Right kidney (tissue), 1 donor: ENCODE measurements at regions not wholly inside any gene's neighbourhood (a gene's known extent, or its start where the extent isn't known, plus 50 kb on each side); places are given as distances from the start of the nearest gene placed in this dataset.
"Not testable (repeated sequence)": the region's sequence is repeated elsewhere in the genome, so short reads cannot be mapped to it uniquely, and the experiment has no call there.

Experiments
- DNase-seq: peaks from one replicate; pipeline ENCODE4 v3.0.0-alpha.2; 2016

- not testable (repeated sequence) for DNase-seq
These were observed 112.4 kb downstream of the NPY start for GRCh38 chr7:24396387-24396786.

- no peak for DNase-seq
These were observed 117.9 kb downstream of the NPY start for GRCh38 chr7:24401628-24402593.

GRCh38 chr7:24402655-24403054 lies 118.7 kb downstream of the NPY start:
- no peak for DNase-seq

- DNase-seq, result no peak
These were observed 119.6 kb downstream of the NPY start for GRCh38 chr7:24403557-24403956.

- DNase-seq, result no peak
These were observed 120.3 kb downstream of the NPY start for GRCh38 chr7:24404315-24404714.

DNA sequence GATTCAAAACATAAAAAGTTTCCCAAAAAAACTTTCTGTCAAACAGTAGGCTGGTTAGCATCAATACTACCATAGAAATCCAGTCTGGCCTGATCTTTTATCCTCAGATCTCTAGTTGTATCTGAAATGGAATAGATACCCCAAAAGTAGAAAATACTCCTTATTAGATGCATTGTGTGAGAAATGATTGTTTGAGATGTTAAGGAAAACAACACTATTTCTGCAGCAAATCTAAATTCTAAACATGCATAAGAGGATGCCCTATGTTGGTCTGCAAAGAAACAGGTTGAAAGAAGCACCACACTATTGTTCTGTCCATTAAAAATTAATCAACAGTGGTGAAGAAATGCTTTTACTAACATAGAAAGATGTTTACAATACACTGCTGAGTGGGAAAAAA lies 121.0 kb downstream of the NPY start:
- DNase-seq, result no peak

- DNase-seq, result no peak
These were observed 122.2 kb downstream of the NPY start for GRCh38 chr7:24406053-24406788.

DNA sequence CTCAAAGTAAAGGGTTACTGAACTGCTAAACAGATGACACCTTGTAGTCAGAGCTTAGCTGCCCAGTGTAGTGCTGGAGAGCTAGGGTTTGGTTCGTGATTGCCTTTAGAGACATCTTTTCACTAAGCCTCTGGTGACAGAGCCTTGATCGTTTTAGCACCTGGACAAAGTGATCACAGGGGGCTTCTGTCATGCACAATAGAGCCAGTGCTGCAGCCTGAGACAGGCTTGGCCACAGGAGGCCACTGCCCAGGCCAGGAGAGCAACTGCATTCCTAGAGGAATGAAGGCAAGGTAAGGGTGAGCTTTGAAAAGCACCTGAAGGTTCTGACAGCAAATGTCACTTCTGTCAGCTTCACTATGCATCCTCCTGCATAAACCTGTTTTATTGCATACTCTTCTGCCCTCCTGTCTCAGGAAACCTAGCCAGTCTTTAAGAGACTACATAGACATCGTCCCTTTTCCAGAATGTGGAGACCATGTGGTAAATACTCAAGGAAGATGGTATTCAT lies 122.9 kb downstream of the NPY start:
- DNase-seq, result no peak

DNA sequence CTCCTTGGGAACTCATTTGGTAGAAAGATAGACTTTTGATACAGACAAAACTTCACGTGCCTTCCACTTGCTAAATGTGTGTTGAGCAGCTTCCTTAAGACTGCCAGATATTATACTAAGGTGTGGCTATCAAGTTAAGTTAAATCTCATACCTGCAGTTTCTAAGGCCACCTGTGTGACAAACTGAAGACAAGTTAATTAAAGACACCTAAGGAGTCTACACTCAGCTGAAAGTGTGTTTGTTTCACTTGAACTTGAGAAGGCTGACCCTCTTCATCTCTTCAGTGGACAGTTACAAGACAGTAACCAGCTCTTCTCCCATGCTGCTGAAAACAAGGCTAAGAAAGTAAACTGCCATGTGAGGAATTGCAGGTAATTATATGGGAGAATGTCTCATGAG lies 124.0 kb downstream of the NPY start:
- no peak for DNase-seq

GRCh38 chr7:24408798-24409430 lies 124.9 kb downstream of the NPY start:
- DNase-seq, result no peak

- DNase-seq, result no peak
These were observed 125.5 kb downstream of the NPY start for GRCh38 chr7:24409431-24410024.

GRCh38 chr7:24411226-24411625 lies 127.2 kb downstream of the NPY start:
- DNase-seq, result no peak

DNA sequence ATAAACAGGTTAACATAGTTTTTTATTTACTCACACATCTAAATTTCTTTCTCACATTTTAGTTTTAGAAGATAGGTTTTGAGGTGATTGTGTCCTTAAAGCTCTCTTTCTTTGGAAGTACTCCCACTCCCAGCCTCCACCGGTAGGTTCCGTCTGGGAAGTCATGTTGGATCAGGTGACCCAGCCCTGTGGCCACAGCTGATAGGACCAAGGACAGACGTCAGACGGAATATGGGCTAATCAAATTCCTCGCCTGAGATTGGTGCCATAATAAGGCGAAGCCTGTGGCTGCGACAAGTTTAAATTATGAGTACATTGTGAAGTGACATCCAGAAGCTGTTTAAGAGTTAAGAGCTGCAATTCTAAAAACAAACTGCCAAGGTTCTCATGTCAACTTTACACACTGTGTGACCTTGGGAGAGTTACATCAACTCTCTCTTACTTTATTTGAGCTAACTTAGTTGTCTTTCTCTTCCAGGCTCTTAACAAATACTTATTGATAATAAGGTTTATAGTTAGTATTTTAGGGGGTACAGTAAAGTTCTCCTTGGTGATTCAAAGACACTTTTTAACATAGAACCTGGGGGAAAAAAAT lies 133.6 kb downstream of the NPY start:
- DNase-seq, result no peak

DNA sequence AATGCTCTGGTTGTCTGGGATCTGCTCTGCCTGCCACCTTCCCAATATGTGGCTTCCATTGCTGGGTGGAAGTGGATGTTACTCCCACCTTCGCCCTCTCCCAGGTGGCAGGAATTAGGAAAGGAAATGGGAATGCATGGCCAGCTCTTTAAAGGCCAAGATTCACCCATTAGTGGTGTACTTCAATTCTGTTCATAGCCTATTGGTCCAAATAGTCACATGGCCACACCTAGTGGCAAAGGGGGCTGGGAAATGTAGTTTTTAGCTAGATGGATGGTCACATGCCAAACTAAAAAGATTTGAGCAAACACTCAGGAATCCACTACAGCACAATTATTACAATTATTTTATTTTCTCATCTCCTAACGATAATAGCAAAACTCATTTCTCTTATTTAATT lies 135.1 kb downstream of the NPY start:
- DNase-seq, result no peak

- no peak for DNase-seq
These were observed 135.5 kb downstream of the NPY start for GRCh38 chr7:24419511-24419910.

- DNase-seq, result no peak
These were observed 138.5 kb downstream of the NPY start for GRCh38 chr7:24422441-24423010.

GRCh38 chr7:24425664-24426063 lies 141.7 kb downstream of the NPY start:
- no peak for DNase-seq

DNA sequence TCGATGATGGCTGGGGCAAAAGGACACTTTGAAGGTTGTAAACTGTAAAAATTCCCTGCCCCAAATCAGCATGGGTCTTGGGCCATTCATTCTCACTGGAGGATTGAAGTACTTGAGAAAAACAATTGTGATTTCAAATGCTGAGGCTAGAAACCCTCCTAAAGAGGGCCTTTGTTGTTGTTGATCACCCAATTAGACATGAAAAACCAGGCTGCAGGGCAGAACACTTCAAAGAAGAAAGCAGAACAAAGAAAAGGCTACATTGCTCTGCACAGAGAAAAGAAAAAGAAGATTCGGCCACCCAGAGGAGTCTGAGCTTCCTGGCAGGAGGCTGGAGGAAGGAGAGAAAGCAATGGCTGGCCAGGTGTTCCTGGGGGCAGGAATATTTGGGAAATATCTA lies 143.1 kb downstream of the NPY start:
- no peak for DNase-seq

- no peak for DNase-seq
These were observed 144.6 kb upstream of the PALS2 start for GRCh38 chr7:24428676-24429075.

DNA sequence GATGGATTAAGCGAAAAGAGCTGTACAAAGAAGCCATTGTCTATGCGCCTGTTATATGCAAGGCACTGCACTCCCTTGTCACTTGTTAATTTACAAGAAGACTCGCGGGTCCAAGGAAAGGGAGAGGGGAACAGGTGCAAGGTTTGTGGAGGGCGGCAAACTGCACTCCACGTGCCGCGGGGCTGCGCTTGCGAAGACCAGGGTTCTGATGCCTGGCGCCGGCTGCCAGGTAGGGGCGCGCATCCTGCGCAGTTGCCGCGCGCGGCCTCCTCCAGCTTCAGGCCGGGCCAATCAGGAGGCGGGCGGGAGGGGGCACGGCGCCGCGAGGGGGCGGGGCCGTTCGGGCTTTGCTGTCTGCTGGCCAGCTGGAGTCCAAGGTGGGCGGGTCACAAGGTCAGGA lies 140.6 kb upstream of the PALS2 start:
- no peak for DNase-seq

- DNase-seq, result no peak
These were observed 138.3 kb upstream of the PALS2 start for GRCh38 chr7:24434972-24435371.
